Thyroid gland (tissue), 4 donors: ENCODE measurements at regions not wholly inside any gene's neighbourhood (a gene's known extent, or its start where the extent isn't known, plus 50 kb on each side); places are given as distances from the start of the nearest gene placed in this dataset.

Experiments used
- POLR2A ChIP-seq, 2 donors: fragments of 450-650 bp; IDR thresholded peaks; one replicate each; pipeline ENCODE4 v1.6.1; 2017; ENCODE audit warnings: antibody characterized with exemption in 2 of 2, mild to moderate bottlenecking in 2 of 2, moderate library complexity in 1 of 2
- TF ChIP-seq, protein P1 (sequence below), 6 experiments: fragments of 200-600 bp in 3 of 6; fragments of 450-650 bp in 3 of 6; sonication (generic) in 3 of 6; IDR thresholded peaks; one replicate each; pipeline ENCODE4 v1.5.1; 2016 to 2019; ENCODE audit warnings: antibody characterized with exemption in 6 of 6, mild to moderate bottlenecking in 2 of 6, inconsistent platforms in 1 of 6, moderate library complexity in 1 of 6

DNA sequence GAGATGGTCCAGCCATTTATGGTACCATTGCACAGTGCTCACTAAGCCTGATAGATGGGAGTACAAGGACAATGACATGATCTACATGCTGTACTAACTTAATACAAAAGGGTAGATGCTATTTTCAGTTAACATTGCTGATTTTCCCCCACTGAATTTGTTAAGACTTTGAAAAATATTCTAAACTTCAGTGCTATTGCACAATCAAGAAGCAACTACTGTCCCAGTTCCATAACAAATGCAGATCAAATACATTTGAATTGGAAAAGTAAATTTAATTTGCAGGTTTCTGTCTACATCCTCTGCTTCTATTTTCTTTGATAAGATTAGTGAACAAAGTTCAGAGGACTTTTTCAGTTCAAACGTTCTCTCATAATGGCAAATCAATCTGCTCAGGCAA is 366.8 kb upstream of the FGF13 start:
- TF ChIP-seq, protein P1, sequence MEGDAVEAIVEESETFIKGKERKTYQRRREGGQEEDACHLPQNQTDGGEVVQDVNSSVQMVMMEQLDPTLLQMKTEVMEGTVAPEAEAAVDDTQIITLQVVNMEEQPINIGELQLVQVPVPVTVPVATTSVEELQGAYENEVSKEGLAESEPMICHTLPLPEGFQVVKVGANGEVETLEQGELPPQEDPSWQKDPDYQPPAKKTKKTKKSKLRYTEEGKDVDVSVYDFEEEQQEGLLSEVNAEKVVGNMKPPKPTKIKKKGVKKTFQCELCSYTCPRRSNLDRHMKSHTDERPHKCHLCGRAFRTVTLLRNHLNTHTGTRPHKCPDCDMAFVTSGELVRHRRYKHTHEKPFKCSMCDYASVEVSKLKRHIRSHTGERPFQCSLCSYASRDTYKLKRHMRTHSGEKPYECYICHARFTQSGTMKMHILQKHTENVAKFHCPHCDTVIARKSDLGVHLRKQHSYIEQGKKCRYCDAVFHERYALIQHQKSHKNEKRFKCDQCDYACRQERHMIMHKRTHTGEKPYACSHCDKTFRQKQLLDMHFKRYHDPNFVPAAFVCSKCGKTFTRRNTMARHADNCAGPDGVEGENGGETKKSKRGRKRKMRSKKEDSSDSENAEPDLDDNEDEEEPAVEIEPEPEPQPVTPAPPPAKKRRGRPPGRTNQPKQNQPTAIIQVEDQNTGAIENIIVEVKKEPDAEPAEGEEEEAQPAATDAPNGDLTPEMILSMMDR (IDR thresholded peaks at IDR 0.05), result no peak
- no peak for TF ChIP-seq POLR2A (IDR thresholded peaks at IDR 0.05)
